Gastrocnemius medialis (tissue), 4 donors: ENCODE measurements at regions not wholly inside any gene's neighbourhood (a gene's known extent, or its start where the extent isn't known, plus 50 kb on each side); places are given as distances from the start of the nearest gene placed in this dataset.

Source experiments
- ATAC-seq, 2 donors: fragments of 150-250 bp; one replicate each; pipeline ENCODE4 v1.9.1; 2016
- DNase-seq, 2 donors: peaks; one replicate each; pipeline ENCODE4 v3.0.0-alpha.2; 2019
- H3K27ac ChIP-seq, 4 donors: fragments of 200-600 bp; sonication (generic); 1 replicate in 1 of 4; 2 replicates in 3 of 4; pipeline ENCODE4 v1.5.1; 2016 to 2018; ENCODE audit warnings: mild to moderate bottlenecking in 2 of 4, moderate library complexity in 1 of 4
- H3K27me3 ChIP-seq, 3 donors: fragments of 200-600 bp; sonication (generic) in 2 of 3; 1 replicate in 1 of 3; 2 replicates in 2 of 3; pipeline versions ENCODE4 v1.5.1 to v1.6.0; 2016 to 2019; ENCODE audit warnings: mild to moderate bottlenecking in 1 of 3, moderate library complexity in 1 of 3
- H3K36me3 ChIP-seq, 2 donors: fragments of 200-600 bp; sonication (generic) in 1 of 2; one replicate each; pipeline ENCODE4 v1.5.1; 2017 to 2018
- H3K4me1 ChIP-seq, 2 donors: fragments of 200-600 bp; sonication (generic) in 1 of 2; one replicate each; pipeline ENCODE4 v1.5.1; 2016 to 2017; ENCODE audit warnings: mild to moderate bottlenecking in 2 of 2
- H3K4me3 ChIP-seq, 4 donors: fragments of 200-600 bp; sonication (generic) in 3 of 4; 1 replicate in 1 of 4; 2 replicates in 3 of 4; pipeline ENCODE4 v1.5.1; 2016 to 2019; ENCODE audit warnings: mild to moderate bottlenecking in 2 of 4
- H3K9me3 ChIP-seq, 3 donors: fragments of 200-600 bp; sonication (generic) in 2 of 3; 1 replicate in 1 of 3; 2 replicates in 2 of 3; pipeline ENCODE4 v1.5.1; 2016 to 2019
- CTCF ChIP-seq, 5 experiments: fragments of 450-650 bp in 3 of 5; fragments of 200-600 bp in 2 of 5; sonication (generic) in 2 of 5; IDR thresholded peaks in 4 of 5; conservative IDR thresholded peaks in 1 of 5; 1 replicate in 4 of 5; 2 replicates in 1 of 5; pipeline ENCODE4 v1.5.1; 2016 to 2019; ENCODE audit warnings: antibody characterized with exemption in 5 of 5, mild to moderate bottlenecking in 3 of 5, moderate library complexity in 3 of 5
- POLR2A ChIP-seq, 2 donors: fragments of 450-650 bp; IDR thresholded peaks; one replicate each; pipeline ENCODE4 v1.6.1; 2017; ENCODE audit warnings: antibody characterized with exemption in 2 of 2, mild to moderate bottlenecking in 2 of 2, moderate library complexity in 2 of 2
- in situ Hi-C, 4 donors: fragments of 200-750 bp; cut with MboI; loops; one replicate each; pipeline versions ENCODE4 v1.15.0 to v1.8.0; 2017; ENCODE audit warnings: low sequenced_read_pairs in 4 of 4
- intact Hi-C: fragments of 100-400 bp; cut with DNase I; formaldehyde crosslinking; loops from one replicate; pipeline ENCODE4 v1.15.1; 2023; ENCODE audit warnings: low total_unique reads

- intact Hi-C loops: no loop called here
- Histone ChIP-seq H3K36me3 (no peaks in the 10 kb centered on the region), H3K27ac (no peak overlapping the region), H3K4me1 (no peaks in the 10 kb centered on the region), H3K9me3 (no peaks in the 10 kb centered on the region), H3K27me3 (no peaks in the 10 kb centered on the region), H3K4me3 (no peak overlapping the region)
- in situ Hi-C loops: no loop called here
- DNase-seq: no peak
- ATAC-seq: no peak
- TF ChIP-seq CTCF (IDR thresholded peaks at IDR 0.05 in 4 of 5, conservative IDR thresholded peaks at IDR 0.05 in 1 of 5) (peak in 3 of 5 experiments; percentile 9 to 62 (median 36)), POLR2A (IDR thresholded peaks at IDR 0.05) (no peak)
Measured at GRCh38 chr4:159455675-159456237, 352.9 kb downstream of the RAPGEF2 start.

GRCh38 chr4:159460371-159460770, 357.5 kb downstream of the RAPGEF2 start:
- no peak for ATAC-seq

GRCh38 chr4:159463235-159463634, 360.4 kb downstream of the RAPGEF2 start:
- H3K36me3 ChIP-seq: no peaks in the 10 kb centered on the region
- no peaks in the 10 kb centered on the region for H3K4me1 ChIP-seq
- TF ChIP-seq POLR2A (IDR thresholded peaks at IDR 0.05) (no peak), CTCF (IDR thresholded peaks at IDR 0.05 in 4 of 5, conservative IDR thresholded peaks at IDR 0.05 in 1 of 5) (no peak)
- H3K9me3 ChIP-seq: no peaks in the 10 kb centered on the region
- H3K27ac ChIP-seq: no peak overlapping the region
- DNase-seq (no peak), ATAC-seq (no peak)
- intact Hi-C loops: no loop called here
- H3K4me3 ChIP-seq: no peak overlapping the region
- no peaks in the 10 kb centered on the region for H3K27me3 ChIP-seq
- in situ Hi-C loops: no loop called here

More at GRCh38 chr4:159460371-159460770, 357.5 kb downstream of the RAPGEF2 start:
- H3K9me3 ChIP-seq: no peaks in the 10 kb centered on the region
- H3K27ac ChIP-seq: no peak overlapping the region
- H3K4me1 ChIP-seq: no peaks in the 10 kb centered on the region
- H3K4me3 ChIP-seq: no peak overlapping the region
- no peaks in the 10 kb centered on the region for H3K27me3 ChIP-seq
- no peak for TF ChIP-seq CTCF (IDR thresholded peaks at IDR 0.05 in 4 of 5, conservative IDR thresholded peaks at IDR 0.05 in 1 of 5)
- TF ChIP-seq POLR2A (IDR thresholded peaks at IDR 0.05): no peak
- no peaks in the 10 kb centered on the region for H3K36me3 ChIP-seq
- no peak for DNase-seq
- intact Hi-C loops (no loop called here), in situ Hi-C loops (no loop called here)

GRCh38 chr4:159464302-159464701, 361.4 kb downstream of the RAPGEF2 start:
- in situ Hi-C loops: no loop called here
- Histone ChIP-seq H3K27ac (no peak overlapping the region), H3K36me3 (no peaks in the 10 kb centered on the region), H3K4me1 (no peaks in the 10 kb centered on the region), H3K4me3 (no peak overlapping the region), H3K27me3 (no peaks in the 10 kb centered on the region), H3K9me3 (no peaks in the 10 kb centered on the region)
- intact Hi-C loops: no loop called here
- no peak for ATAC-seq
- DNase-seq: no peak
- TF ChIP-seq CTCF (IDR thresholded peaks at IDR 0.05 in 4 of 5, conservative IDR thresholded peaks at IDR 0.05 in 1 of 5) (no peak), POLR2A (IDR thresholded peaks at IDR 0.05) (no peak)

GRCh38 chr4:159476886-159477285, 374.0 kb downstream of the RAPGEF2 start:
- Histone ChIP-seq H3K4me1 (no peaks in the 10 kb centered on the region), H3K4me3 (no peak overlapping the region), H3K27me3 (no peaks in the 10 kb centered on the region), H3K9me3 (no peaks in the 10 kb centered on the region), H3K27ac (no peak overlapping the region), H3K36me3 (no peaks in the 10 kb centered on the region)
- TF ChIP-seq CTCF (IDR thresholded peaks at IDR 0.05 in 4 of 5, conservative IDR thresholded peaks at IDR 0.05 in 1 of 5) (no peak), POLR2A (IDR thresholded peaks at IDR 0.05) (no peak)
- intact Hi-C loops: no loop called here
- in situ Hi-C loops: no loop called here
- ATAC-seq (no peak), DNase-seq (no peak)
